ENCODE measurements at regions not wholly inside any gene's neighbourhood (a gene's known extent, or its start where the extent isn't known, plus 50 kb on each side); places are given as distances from the start of the nearest gene placed in this dataset.

GRCh38 chr13:21894703-21895699 is 224.1 kb downstream of the FGF9 start:
- Histone ChIP-seq H3K27ac (ENCODE audit: low read depth, low read length, severe bottlenecking) (no peak overlapping the region), H3K4me3 (ENCODE audit: extremely low read depth, insufficient read depth, low read length, poor library complexity, severe bottlenecking) (no peak overlapping the region), H3K4me1 (ENCODE audit: control insufficient read depth, insufficient read depth, low read length, poor library complexity, severe bottlenecking) (no peaks in the 10 kb centered on the region), H3K36me3 (ENCODE audit: control insufficient read depth, insufficient read depth, low read length) (no peaks in the 10 kb centered on the region), H3K9me3 (ENCODE audit: control insufficient read depth, low read length) (no peaks in the 10 kb centered on the region)
- WGBS, 2 experiments (ENCODE audit: insufficient coverage in 2 of 2), result 88 to 98% methylated on average over 14 to 16 of the region's 22 CpGs

GRCh38 chr13:21895779-21896178 is 224.9 kb downstream of the FGF9 start:
- H3K36me3 ChIP-seq (ENCODE audit: control insufficient read depth, insufficient read depth, low read length), result no peaks in the 10 kb centered on the region
- H3K4me1 ChIP-seq (ENCODE audit: control insufficient read depth, insufficient read depth, low read length, poor library complexity, severe bottlenecking), result no peaks in the 10 kb centered on the region
- H3K27ac ChIP-seq (ENCODE audit: low read depth, low read length, severe bottlenecking), result no peak overlapping the region
- H3K9me3 ChIP-seq (ENCODE audit: control insufficient read depth, low read length), result no peaks in the 10 kb centered on the region
- H3K4me3 ChIP-seq (ENCODE audit: extremely low read depth, insufficient read depth, low read length, poor library complexity, severe bottlenecking), result no peak overlapping the region
- no CpG with 5 or more reads among the region's 4 CpGs for WGBS, 2 experiments (ENCODE audit: insufficient coverage in 2 of 2)

GRCh38 chr13:21897161-21897560 is 226.3 kb downstream of the FGF9 start:
- Histone ChIP-seq H3K4me1 (ENCODE audit: control insufficient read depth, insufficient read depth, low read length, poor library complexity, severe bottlenecking) (no peaks in the 10 kb centered on the region), H3K36me3 (ENCODE audit: control insufficient read depth, insufficient read depth, low read length) (no peaks in the 10 kb centered on the region), H3K4me3 (ENCODE audit: extremely low read depth, insufficient read depth, low read length, poor library complexity, severe bottlenecking) (no peak overlapping the region), H3K27ac (ENCODE audit: low read depth, low read length, severe bottlenecking) (no peak overlapping the region), H3K9me3 (ENCODE audit: control insufficient read depth, low read length) (no peaks in the 10 kb centered on the region)
- WGBS, 2 experiments (ENCODE audit: insufficient coverage in 2 of 2), result 87% methylated on average over 5 of the region's 6 CpGs

GRCh38 chr13:21898459-21898858 is 227.6 kb downstream of the FGF9 start:
- Histone ChIP-seq H3K36me3 (ENCODE audit: control insufficient read depth, insufficient read depth, low read length) (no peaks in the 10 kb centered on the region), H3K4me3 (ENCODE audit: extremely low read depth, insufficient read depth, low read length, poor library complexity, severe bottlenecking) (no peak overlapping the region), H3K27ac (ENCODE audit: low read depth, low read length, severe bottlenecking) (no peak overlapping the region), H3K4me1 (ENCODE audit: control insufficient read depth, insufficient read depth, low read length, poor library complexity, severe bottlenecking) (no peaks in the 10 kb centered on the region), H3K9me3 (ENCODE audit: control insufficient read depth, low read length) (no peaks in the 10 kb centered on the region)
- WGBS, 2 experiments (ENCODE audit: insufficient coverage in 2 of 2), result 93% methylated on average over 3 of the region's 4 CpGs; no CpG with 5 or more reads in 1 of the 2 experiments

GRCh38 chr13:21898945-21899344 is 228.1 kb downstream of the FGF9 start:
- Histone ChIP-seq H3K9me3 (ENCODE audit: control insufficient read depth, low read length) (no peaks in the 10 kb centered on the region), H3K27ac (ENCODE audit: low read depth, low read length, severe bottlenecking) (no peak overlapping the region), H3K36me3 (ENCODE audit: control insufficient read depth, insufficient read depth, low read length) (no peaks in the 10 kb centered on the region), H3K4me3 (ENCODE audit: extremely low read depth, insufficient read depth, low read length, poor library complexity, severe bottlenecking) (no peak overlapping the region), H3K4me1 (ENCODE audit: control insufficient read depth, insufficient read depth, low read length, poor library complexity, severe bottlenecking) (no peaks in the 10 kb centered on the region)
- 76 to 81% methylated on average over 6 to 7 of the region's 7 CpGs for WGBS, 2 experiments (ENCODE audit: insufficient coverage in 2 of 2)

- Histone ChIP-seq H3K9me3 (ENCODE audit: control insufficient read depth, low read length) (no peaks in the 10 kb centered on the region), H3K27ac (ENCODE audit: low read depth, low read length, severe bottlenecking) (no peak overlapping the region), H3K4me1 (ENCODE audit: control insufficient read depth, insufficient read depth, low read length, poor library complexity, severe bottlenecking) (no peaks in the 10 kb centered on the region), H3K4me3 (ENCODE audit: extremely low read depth, insufficient read depth, low read length, poor library complexity, severe bottlenecking) (no peak overlapping the region), H3K36me3 (ENCODE audit: control insufficient read depth, insufficient read depth, low read length) (no peaks in the 10 kb centered on the region)
- WGBS, 2 experiments (ENCODE audit: insufficient coverage in 2 of 2), result 100% methylated on average over 2 of the region's 2 CpGs; no CpG with 5 or more reads in 1 of the 2 experiments
Observed at GRCh38 chr13:21901336-21901735, 230.5 kb downstream of the FGF9 start.

- no peaks in the 10 kb centered on the region for H3K9me3 ChIP-seq (ENCODE audit: control insufficient read depth, low read length)
- no peak overlapping the region for H3K4me3 ChIP-seq (ENCODE audit: extremely low read depth, insufficient read depth, low read length, poor library complexity, severe bottlenecking)
- WGBS, 2 experiments (ENCODE audit: insufficient coverage in 2 of 2), result 91 to 92% methylated on average over 13 of the region's 14 CpGs
- no peaks in the 10 kb centered on the region for H3K4me1 ChIP-seq (ENCODE audit: control insufficient read depth, insufficient read depth, low read length, poor library complexity, severe bottlenecking)
- no peaks in the 10 kb centered on the region for H3K36me3 ChIP-seq (ENCODE audit: control insufficient read depth, insufficient read depth, low read length)
- H3K27ac ChIP-seq (ENCODE audit: low read depth, low read length, severe bottlenecking), result no peak overlapping the region
Observed at GRCh38 chr13:21901811-21902708, 231.2 kb downstream of the FGF9 start.

GRCh38 chr13:21902709-21903098 is 231.8 kb downstream of the FGF9 start:
- 87 to 88% methylated on average over 6 of the region's 8 CpGs for WGBS, 2 experiments (ENCODE audit: insufficient coverage in 2 of 2)
- no peak overlapping the region for H3K27ac ChIP-seq (ENCODE audit: low read depth, low read length, severe bottlenecking)
- no peaks in the 10 kb centered on the region for H3K4me1 ChIP-seq (ENCODE audit: control insufficient read depth, insufficient read depth, low read length, poor library complexity, severe bottlenecking)
- no peaks in the 10 kb centered on the region for H3K9me3 ChIP-seq (ENCODE audit: control insufficient read depth, low read length)
- H3K4me3 ChIP-seq (ENCODE audit: extremely low read depth, insufficient read depth, low read length, poor library complexity, severe bottlenecking), result no peak overlapping the region
- H3K36me3 ChIP-seq (ENCODE audit: control insufficient read depth, insufficient read depth, low read length), result no peaks in the 10 kb centered on the region

- Histone ChIP-seq H3K4me3 (ENCODE audit: extremely low read depth, insufficient read depth, low read length, poor library complexity, severe bottlenecking) (no peak overlapping the region), H3K4me1 (ENCODE audit: control insufficient read depth, insufficient read depth, low read length, poor library complexity, severe bottlenecking) (no peaks in the 10 kb centered on the region), H3K27ac (ENCODE audit: low read depth, low read length, severe bottlenecking) (no peak overlapping the region), H3K9me3 (ENCODE audit: control insufficient read depth, low read length) (no peaks in the 10 kb centered on the region), H3K36me3 (ENCODE audit: control insufficient read depth, insufficient read depth, low read length) (no peaks in the 10 kb centered on the region)
- 83% methylated on average over 3 of the region's 5 CpGs; no CpG with 5 or more reads in 1 of the 2 experiments for WGBS, 2 experiments (ENCODE audit: insufficient coverage in 2 of 2)
Observed at GRCh38 chr13:21905486-21905885, 234.6 kb downstream of the FGF9 start.

GRCh38 chr13:21909331-21909730 is 238.5 kb downstream of the FGF9 start:
- Histone ChIP-seq H3K36me3 (ENCODE audit: control insufficient read depth, insufficient read depth, low read length) (no peaks in the 10 kb centered on the region), H3K4me3 (ENCODE audit: extremely low read depth, insufficient read depth, low read length, poor library complexity, severe bottlenecking) (no peak overlapping the region), H3K4me1 (ENCODE audit: control insufficient read depth, insufficient read depth, low read length, poor library complexity, severe bottlenecking) (no peaks in the 10 kb centered on the region), H3K9me3 (ENCODE audit: control insufficient read depth, low read length) (no peaks in the 10 kb centered on the region), H3K27ac (ENCODE audit: low read depth, low read length, severe bottlenecking) (no peak overlapping the region)
- 70 to 88% methylated on average over 5 to 6 of the region's 7 CpGs for WGBS, 2 experiments (ENCODE audit: insufficient coverage in 2 of 2)

Data from mesodermal cell (in vitro differentiated cells).